ENCODE measurements at regions not wholly inside any gene's neighbourhood (a gene's known extent, or its start where the extent isn't known, plus 50 kb on each side); places are given as distances from the start of the nearest gene placed in this dataset.

GRCh38 chr3:116916836-116917235, 207.3 kb downstream of the TUSC7 start:
- no peak overlapping the region for H3K4me3 ChIP-seq
- TF ChIP-seq, protein P1, sequence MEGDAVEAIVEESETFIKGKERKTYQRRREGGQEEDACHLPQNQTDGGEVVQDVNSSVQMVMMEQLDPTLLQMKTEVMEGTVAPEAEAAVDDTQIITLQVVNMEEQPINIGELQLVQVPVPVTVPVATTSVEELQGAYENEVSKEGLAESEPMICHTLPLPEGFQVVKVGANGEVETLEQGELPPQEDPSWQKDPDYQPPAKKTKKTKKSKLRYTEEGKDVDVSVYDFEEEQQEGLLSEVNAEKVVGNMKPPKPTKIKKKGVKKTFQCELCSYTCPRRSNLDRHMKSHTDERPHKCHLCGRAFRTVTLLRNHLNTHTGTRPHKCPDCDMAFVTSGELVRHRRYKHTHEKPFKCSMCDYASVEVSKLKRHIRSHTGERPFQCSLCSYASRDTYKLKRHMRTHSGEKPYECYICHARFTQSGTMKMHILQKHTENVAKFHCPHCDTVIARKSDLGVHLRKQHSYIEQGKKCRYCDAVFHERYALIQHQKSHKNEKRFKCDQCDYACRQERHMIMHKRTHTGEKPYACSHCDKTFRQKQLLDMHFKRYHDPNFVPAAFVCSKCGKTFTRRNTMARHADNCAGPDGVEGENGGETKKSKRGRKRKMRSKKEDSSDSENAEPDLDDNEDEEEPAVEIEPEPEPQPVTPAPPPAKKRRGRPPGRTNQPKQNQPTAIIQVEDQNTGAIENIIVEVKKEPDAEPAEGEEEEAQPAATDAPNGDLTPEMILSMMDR (IDR thresholded peaks at IDR 0.05): no peak
- DNase-seq (ENCODE audit: low spot score): no peak
- no peak overlapping the region for H3K27ac ChIP-seq

GRCh38 chr3:116920826-116921610, 211.4 kb downstream of the TUSC7 start:
- no peak for DNase-seq (ENCODE audit: low spot score)
- TF ChIP-seq, protein P1 (IDR thresholded peaks at IDR 0.05): no peak
- no peak overlapping the region for H3K4me3 ChIP-seq
- H3K27ac ChIP-seq: no peak overlapping the region

GRCh38 chr3:116927918-116928317, 218.3 kb downstream of the TUSC7 start:
- Histone ChIP-seq H3K4me3 (no peak overlapping the region), H3K27ac (no peak overlapping the region)
- DNase-seq (ENCODE audit: low spot score): no peak
- TF ChIP-seq, protein P1 (IDR thresholded peaks at IDR 0.05): no peak

GRCh38 chr3:116929505-116930222, 220.1 kb downstream of the TUSC7 start:
- no peak overlapping the region for H3K27ac ChIP-seq
- TF ChIP-seq, protein P1 (IDR thresholded peaks at IDR 0.05): no peak
- no peak overlapping the region for H3K4me3 ChIP-seq
- DNase-seq (ENCODE audit: low spot score): no peak

GRCh38 chr3:116930786-116931185, 221.2 kb downstream of the TUSC7 start:
- TF ChIP-seq, protein P1 (IDR thresholded peaks at IDR 0.05): no peak
- Histone ChIP-seq H3K4me3 (no peak overlapping the region), H3K27ac (no peak overlapping the region)
- DNase-seq (ENCODE audit: low spot score): no peak

GRCh38 chr3:116939091-116939490, 229.5 kb downstream of the TUSC7 start:
- DNase-seq (ENCODE audit: low spot score): no peak
- Histone ChIP-seq H3K4me3 (no peak overlapping the region), H3K27ac (no peak overlapping the region)
- TF ChIP-seq, protein P1 (IDR thresholded peaks at IDR 0.05): no peak

GRCh38 chr3:116939550-116939949, 230.0 kb downstream of the TUSC7 start:
- no peak overlapping the region for H3K27ac ChIP-seq
- H3K4me3 ChIP-seq: no peak overlapping the region
- no peak for DNase-seq (ENCODE audit: low spot score)
- TF ChIP-seq, protein P1 (IDR thresholded peaks at IDR 0.05): no peak

All from coronary artery (tissue), 2 donors.